ENCODE measurements at regions not wholly inside any gene's neighbourhood (a gene's known extent, or its start where the extent isn't known, plus 50 kb on each side); places are given as distances from the start of the nearest gene placed in this dataset.

- ChIA-PET POLR2A (no interaction called here), CTCF (interaction anchor here (0.6 to 1.6 kb wide), 2 partner anchors 687 to 817 kb away, joined by 3 to 12 read pairs; no protein-coding TSS in a partner anchor)
- no peak for DNase-seq (ENCODE audit: low read depth)
- no peaks in the 10 kb centered on the region for H3K27me3 ChIP-seq (ENCODE audit: control insufficient read depth, insufficient read depth, low read length)
- H3K4me3 ChIP-seq (ENCODE audit: low read depth, low read length): no peak overlapping the region
- H3K36me3 ChIP-seq (ENCODE audit: control insufficient read depth, insufficient read depth, low read length): no peaks in the 10 kb centered on the region
- TF ChIP-seq CTCF (IDR thresholded peaks at IDR 0.05; ENCODE audit: insufficient read depth, low read depth, low read length): no peak
These were observed 364.3 kb upstream of the PTCHD4 start for GRCh38 chr6:48475275-48475674.

GRCh38 chr6:48474830-48475229 is 363.8 kb upstream of the PTCHD4 start:
- DNase-seq (ENCODE audit: low read depth): no peak
- ChIA-PET CTCF (no interaction called here), POLR2A (no interaction called here)
- Histone ChIP-seq H3K36me3 (ENCODE audit: control insufficient read depth, insufficient read depth, low read length) (no peaks in the 10 kb centered on the region), H3K4me3 (ENCODE audit: low read depth, low read length) (no peak overlapping the region), H3K27me3 (ENCODE audit: control insufficient read depth, insufficient read depth, low read length) (no peaks in the 10 kb centered on the region)
- TF ChIP-seq CTCF (IDR thresholded peaks at IDR 0.05; ENCODE audit: insufficient read depth, low read depth, low read length): no peak

GRCh38 chr6:48474136-48474535 is 363.1 kb upstream of the PTCHD4 start:
- Histone ChIP-seq H3K36me3 (ENCODE audit: control insufficient read depth, insufficient read depth, low read length) (no peaks in the 10 kb centered on the region), H3K27me3 (ENCODE audit: control insufficient read depth, insufficient read depth, low read length) (no peaks in the 10 kb centered on the region), H3K4me3 (ENCODE audit: low read depth, low read length) (no peak overlapping the region)
- ChIA-PET POLR2A (no interaction called here), CTCF (no interaction called here)
- DNase-seq (ENCODE audit: low read depth): no peak
- TF ChIP-seq CTCF (IDR thresholded peaks at IDR 0.05; ENCODE audit: insufficient read depth, low read depth, low read length): no peak

GRCh38 chr6:48472535-48472934 is 361.5 kb upstream of the PTCHD4 start:
- CTCF ChIA-PET: no interaction called here
- no peak for DNase-seq (ENCODE audit: low read depth)
- Histone ChIP-seq H3K36me3 (ENCODE audit: control insufficient read depth, insufficient read depth, low read length) (no peaks in the 10 kb centered on the region), H3K4me3 (ENCODE audit: low read depth, low read length) (no peak overlapping the region), H3K27me3 (ENCODE audit: control insufficient read depth, insufficient read depth, low read length) (no peaks in the 10 kb centered on the region)
- TF ChIP-seq CTCF (IDR thresholded peaks at IDR 0.05; ENCODE audit: insufficient read depth, low read depth, low read length): no peak
- POLR2A ChIA-PET: no interaction called here

- ChIA-PET POLR2A (no interaction called here), CTCF (interaction anchor here (0.7 kb wide), 1 partner anchor 8 kb away, joined by 3 read pairs; no protein-coding TSS in a partner anchor)
- no peak for DNase-seq (ENCODE audit: low read depth)
- no peaks in the 10 kb centered on the region for H3K36me3 ChIP-seq (ENCODE audit: control insufficient read depth, insufficient read depth, low read length)
- no peaks in the 10 kb centered on the region for H3K27me3 ChIP-seq (ENCODE audit: control insufficient read depth, insufficient read depth, low read length)
- no peak for TF ChIP-seq CTCF (IDR thresholded peaks at IDR 0.05; ENCODE audit: insufficient read depth, low read depth, low read length)
- H3K4me3 ChIP-seq (ENCODE audit: low read depth, low read length): no peak overlapping the region
These were observed 361.1 kb upstream of the PTCHD4 start for GRCh38 chr6:48472091-48472490.

All from BJ (cell line).